HG02884 (cell line): ENCODE measurements at regions not wholly inside any gene's neighbourhood (a gene's known extent, or its start where the extent isn't known, plus 50 kb on each side); places are given as distances from the start of the nearest gene placed in this dataset.
A peak's percentile ranks its signal among the peaks of the same experiment; 100 is the strongest.
"Not testable (repeated sequence)": the region's sequence is repeated elsewhere in the genome, so short reads cannot be mapped to it uniquely, and the experiment has no call there.

Experiments used
- ATAC-seq: cut with Tn5 transposase; IDR thresholded peaks from one replicate; pipeline ENCODE4 v1.9.1; 2021; ENCODE audit warnings: mild to moderate bottlenecking, moderate library complexity; ENCODE audit not compliant: unreplicated experiment

DNA sequence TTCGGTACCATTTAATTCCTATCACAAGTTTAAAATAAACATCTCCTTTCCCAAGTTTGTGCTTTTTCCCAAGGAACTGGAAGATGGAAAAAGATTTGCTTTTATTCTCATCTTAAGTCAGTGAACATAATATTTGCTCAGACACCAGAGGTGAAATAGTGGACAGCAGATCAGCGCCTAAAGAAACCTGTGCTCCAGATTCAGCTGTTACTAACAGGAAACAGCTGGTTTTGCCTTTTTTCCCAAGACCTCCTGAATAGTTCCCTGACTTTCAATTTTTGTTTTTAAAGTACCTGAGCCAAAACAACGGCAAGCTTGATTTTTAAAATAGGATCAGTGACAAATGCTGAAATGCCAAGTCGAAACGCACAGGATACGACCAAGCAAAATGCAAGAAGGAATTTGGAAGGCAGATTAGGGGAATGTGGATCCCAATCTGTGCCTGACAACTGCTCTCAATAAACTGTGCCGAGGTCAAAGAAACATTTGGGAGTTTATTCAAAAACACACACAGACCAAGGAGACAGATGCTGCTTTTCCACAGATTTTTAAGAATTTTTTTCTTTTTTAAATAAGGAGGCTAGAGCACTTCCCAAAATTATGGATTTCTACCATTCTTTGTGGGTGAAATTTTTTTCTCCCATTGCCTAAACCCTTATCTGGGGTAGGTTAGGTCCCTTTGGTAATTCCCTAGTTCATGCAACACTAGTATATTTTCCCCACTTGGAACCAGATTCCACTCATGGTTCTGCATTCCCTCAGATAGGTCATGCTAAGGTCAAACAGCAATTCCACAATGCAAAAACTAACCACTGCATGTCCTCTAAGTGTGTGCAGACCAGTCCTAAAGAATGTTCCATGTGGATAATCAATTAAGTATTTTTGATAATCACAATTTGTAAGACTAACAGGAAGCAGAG lies 121.5 kb upstream of the PDE1A start:
- no peak for ATAC-seq

DNA sequence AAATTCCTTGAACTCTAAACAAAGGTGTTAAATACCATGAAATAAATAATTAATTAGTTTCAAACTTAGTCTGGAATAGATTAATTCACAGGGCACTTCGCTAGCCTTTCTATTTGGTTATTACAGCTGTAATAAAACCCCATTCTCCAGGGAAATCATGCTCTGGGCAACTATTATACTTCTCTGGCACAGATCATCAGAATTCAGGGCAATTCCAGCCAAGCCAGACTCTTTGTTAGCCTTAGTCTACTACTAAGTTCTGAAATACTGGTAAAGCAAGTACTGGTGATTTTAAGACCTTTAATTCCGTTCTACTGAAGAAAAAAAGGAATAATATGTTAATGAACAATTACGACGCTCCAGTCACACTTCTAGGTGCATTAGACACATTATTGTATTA lies 123.4 kb upstream of the PDE1A start:
- ATAC-seq, result no peak

- ATAC-seq, result not testable (repeated sequence)
Observed at GRCh38 chr2:182552232-182552631, 125.4 kb upstream of the PDE1A start.

DNA sequence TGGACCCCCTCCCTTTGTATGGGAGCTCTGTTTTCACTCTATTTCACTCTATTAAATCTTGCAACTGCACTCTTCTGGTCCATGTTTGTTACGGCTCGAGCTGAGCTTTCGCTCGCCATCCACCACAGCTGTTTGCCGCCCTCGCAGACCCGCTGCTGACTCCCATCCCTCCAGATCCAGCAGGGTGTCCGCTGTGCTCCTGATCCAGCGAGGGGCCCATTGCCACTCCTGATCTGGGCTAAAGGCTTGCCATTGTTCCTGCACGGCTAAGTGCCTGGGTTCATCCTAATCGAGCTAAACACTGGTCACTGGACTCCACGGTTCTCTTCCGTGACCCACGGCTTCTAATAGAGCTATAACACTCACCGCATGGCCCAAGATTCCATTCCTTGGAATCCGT lies 125.9 kb upstream of the PDE1A start:
- not testable (repeated sequence) for ATAC-seq

DNA sequence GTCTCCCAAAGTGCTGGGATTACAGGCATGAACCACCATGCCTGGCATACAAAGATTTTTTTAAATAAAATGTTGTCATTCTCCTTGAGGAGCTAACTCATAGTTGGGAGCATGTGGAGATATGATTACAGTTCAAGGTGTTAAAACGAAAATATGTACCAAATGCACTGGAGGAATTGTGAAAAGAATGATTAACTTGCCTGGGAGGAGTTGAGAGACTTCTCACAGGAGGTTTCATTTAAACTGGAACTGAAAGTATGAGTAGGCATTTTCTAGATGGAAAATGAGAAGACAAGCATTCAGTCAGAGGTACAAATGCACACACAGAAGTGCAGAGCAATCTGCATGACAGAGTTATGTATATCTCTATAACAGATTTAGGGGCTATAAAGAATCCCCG lies 126.6 kb upstream of the PDE1A start:
- peak; percentile 99 for ATAC-seq

DNA sequence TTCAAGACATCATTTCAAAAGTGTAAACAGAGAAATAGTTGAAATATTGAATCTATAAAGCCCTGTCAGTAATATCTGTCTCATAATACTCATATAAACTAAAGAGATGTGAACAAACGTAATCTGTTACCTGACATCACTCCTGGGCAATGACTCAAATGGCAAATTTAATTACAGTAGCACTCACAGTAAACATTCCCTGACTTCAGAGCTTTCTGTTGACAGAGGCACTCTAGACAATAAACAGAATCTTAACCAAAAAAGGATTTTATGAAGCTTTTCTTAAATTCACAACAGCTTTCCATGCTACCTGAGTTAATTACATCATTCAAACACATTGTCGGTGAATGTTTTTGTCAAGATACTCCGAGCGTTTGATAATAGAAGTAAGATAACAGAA lies 128.1 kb upstream of the PDE1A start:
- no peak for ATAC-seq

- no peak for ATAC-seq
Observed at GRCh38 chr2:182558564-182558963, 131.7 kb upstream of the PDE1A start.

DNA sequence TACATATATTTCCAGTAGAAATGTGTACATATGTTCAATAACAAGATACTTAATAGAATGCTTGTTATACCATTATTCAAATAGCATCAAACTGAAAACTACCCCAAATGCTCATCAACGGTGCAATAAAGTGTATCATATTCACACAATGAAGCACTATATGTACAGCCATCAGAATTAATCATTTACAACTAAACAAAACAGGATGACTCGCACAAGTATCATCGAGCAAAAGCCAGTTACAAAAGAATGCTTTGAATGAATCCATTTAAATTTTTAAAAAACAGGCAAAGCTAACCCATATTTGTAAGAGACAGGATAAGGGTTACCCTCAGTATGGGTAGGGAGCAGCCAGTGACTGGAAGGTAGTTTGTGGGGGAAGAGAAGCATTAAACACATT lies 132.8 kb upstream of the PDE1A start:
- ATAC-seq, result no peak

GRCh38 chr2:182565911-182566567 lies 139.2 kb upstream of the PDE1A start:
- no peak for ATAC-seq

DNA sequence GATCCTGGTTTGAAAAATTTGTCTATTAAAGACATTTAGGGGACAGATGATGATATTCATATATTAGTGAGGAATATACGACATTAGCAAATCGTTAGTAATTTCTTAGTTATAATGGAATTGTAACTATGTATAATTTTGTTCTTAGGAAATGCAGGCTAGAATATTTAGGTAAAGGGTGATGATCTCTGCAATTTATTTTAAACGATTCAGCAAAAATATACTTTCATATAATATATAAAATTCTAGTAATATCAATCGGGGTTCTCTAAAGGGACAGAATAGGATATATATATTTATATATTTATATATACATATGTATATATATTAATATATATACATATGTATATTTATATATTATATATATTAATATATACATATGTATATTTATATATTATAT lies 142.5 kb upstream of the DNAJC10 start:
- ATAC-seq, result no peak

- ATAC-seq, result no peak
Observed at GRCh38 chr2:182577816-182578215, 138.2 kb upstream of the DNAJC10 start.

GRCh38 chr2:182581196-182581935 lies 134.7 kb upstream of the DNAJC10 start:
- no peak for ATAC-seq

DNA sequence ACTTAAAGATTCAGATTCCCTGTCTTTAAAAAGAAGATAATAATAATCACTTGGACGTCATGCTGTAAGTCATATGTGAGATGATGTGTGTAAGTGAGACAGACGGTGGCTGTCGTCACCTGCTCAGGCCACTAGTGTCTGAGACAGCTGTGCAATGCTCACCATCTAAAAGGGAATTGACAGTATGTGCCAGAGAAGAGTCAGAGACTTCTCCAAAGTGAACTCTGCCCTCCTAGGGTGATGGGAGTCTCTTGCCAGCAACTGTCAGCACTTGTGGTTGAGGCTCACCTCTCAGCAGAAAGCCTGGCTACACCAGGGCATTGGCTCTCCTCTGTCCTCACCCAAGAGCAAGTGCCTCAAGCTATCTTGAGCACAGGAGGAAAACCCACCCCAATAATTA lies 131.6 kb upstream of the DNAJC10 start:
- ATAC-seq, result no peak

DNA sequence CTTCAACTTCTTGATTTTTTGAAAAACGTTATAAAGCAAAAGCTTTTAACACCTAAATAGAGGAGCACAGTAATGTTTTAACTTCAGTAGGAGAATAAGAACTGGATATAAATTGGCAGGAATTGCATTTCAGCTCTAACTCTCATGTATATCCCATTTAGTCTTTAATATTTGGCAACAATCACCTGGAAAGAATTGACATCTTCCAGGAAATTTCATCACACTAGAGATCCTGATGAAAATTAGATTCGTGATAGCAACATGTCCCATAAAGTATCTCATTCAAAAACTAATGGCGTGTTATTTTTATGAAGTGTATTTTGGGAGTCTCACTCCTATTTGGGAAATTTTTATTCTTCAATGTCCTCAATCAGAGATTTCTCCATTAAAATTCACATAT lies 131.1 kb upstream of the DNAJC10 start:
- no peak for ATAC-seq

GRCh38 chr2:182585430-182585829 lies 130.6 kb upstream of the DNAJC10 start:
- no peak for ATAC-seq

DNA sequence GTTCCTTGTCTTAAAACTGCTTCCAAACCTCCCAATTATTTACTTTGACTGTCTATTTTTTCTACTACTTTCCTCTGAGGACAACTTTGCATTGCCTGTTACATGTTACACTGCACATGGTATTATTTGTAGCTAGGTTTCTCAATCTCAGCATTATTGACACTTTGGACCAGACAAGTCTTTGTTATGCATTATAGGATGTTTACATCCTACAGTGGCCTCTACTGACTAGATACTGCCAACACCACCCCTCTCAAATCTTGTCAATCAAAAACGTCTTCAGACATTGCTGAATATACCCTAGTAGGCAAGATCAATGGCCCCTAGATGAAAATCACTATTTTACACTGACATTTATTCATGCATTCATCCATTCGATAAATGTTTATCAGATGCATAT lies 129.6 kb upstream of the DNAJC10 start:
- peak; percentile 71 for ATAC-seq

DNA sequence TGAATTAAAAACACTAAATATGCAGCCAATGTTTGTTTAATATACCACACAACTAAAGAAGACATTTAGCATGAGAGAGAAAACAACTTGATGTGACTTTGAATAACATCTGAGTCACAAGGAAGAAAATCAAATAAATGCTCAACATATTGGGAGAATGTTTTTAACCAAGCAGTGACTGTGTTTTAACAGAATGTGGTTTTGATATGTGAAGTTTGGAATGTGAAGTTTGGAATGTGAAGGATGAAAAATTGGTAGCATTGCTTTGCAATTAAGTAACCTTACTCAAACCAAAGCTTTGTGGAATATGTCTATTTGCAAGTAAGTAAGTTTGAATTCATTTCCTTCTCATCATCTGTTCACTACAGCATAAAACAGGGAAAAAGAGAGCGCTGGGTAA lies 128.2 kb upstream of the DNAJC10 start:
- no peak for ATAC-seq

DNA sequence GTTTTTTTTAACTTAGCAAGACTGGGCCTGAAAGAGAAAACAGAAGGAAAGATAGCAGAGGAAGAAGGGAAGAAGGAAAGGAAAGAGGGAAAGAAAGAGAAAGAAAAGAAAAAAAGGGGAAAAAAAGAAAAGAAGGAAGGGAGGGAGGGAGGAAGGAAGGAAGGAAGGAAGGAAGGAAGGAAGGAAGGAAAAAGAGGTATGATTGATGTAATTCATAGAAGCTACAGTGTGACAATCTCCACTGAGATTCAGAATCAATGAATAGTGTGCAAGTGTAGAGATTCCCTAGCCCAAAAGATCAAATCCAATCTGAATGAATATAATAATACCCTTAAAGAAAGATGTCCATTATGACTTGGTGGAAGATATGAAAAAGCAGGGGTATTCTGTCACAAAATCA lies 126.9 kb upstream of the DNAJC10 start:
- ATAC-seq, result no peak

GRCh38 chr2:182591774-182592173 lies 124.3 kb upstream of the DNAJC10 start:
- ATAC-seq, result no peak

- ATAC-seq, result no peak
Observed at GRCh38 chr2:182592691-182593393, 123.2 kb upstream of the DNAJC10 start.

DNA sequence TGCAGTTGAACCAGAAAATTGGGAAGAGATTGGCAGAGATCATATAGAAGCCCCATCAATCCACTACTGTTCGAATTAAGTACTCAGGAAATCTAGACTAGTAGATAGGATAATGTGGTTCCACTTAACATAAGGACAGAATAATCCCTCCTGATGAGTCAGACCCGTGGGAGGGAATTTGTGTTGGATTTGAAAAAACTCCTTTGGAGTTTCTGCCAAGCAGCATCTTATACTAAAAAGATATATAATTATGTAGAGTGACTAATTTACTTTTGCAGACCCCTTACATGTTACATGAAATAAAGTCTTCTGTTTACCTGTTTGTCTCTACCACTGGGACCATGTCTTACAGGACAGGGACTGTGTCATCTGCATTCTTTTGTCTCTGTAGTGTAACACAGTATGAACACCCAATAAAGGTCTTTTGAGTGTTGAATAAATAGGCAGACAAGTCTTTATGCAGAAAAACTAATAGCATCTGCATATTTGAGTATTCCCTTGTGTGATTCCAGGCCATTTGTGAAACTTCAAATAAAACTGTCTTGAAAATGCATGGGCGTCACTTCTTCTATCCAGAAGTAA lies 122.6 kb upstream of the DNAJC10 start:
- ATAC-seq, result no peak
